GM23338 (cell line): ENCODE measurements at regions not wholly inside any gene's neighbourhood (a gene's known extent, or its start where the extent isn't known, plus 50 kb on each side); places are given as distances from the start of the nearest gene placed in this dataset.

Source experiments
- CREB1 ChIP-seq: fragments of 250-450 bp; sonication (Bioruptor Pico); IDR thresholded peaks from 2 replicates; pipeline ENCODE4 v1.5.0; 2020; ENCODE audit warnings: low read depth, mild to moderate bottlenecking, moderate library complexity
- CTCF ChIP-seq, 2 experiments: fragments of 200-600 bp in 1 of 2; sonication (generic) in 1 of 2; conservative IDR thresholded peaks; 2 replicates each; pipeline versions ENCODE4 v1.5.1 to v1.6.1; 2016 to 2017; ENCODE audit warnings: antibody characterized with exemption in 2 of 2, low read depth in 2 of 2, mild to moderate bottlenecking in 2 of 2, moderate library complexity in 1 of 2
- ETS1 ChIP-seq: IDR thresholded peaks from 2 replicates; pipeline ENCODE4 v1.6.1; 2016; ENCODE audit warnings: antibody characterized with exemption
- JUNB ChIP-seq: IDR thresholded peaks from one replicate; pipeline ENCODE4 v1.6.1; 2016; ENCODE audit warnings: antibody characterized with exemption; ENCODE audit not compliant: unreplicated experiment
- POLR2AphosphoS5 ChIP-seq: IDR thresholded peaks from 2 replicates; pipeline ENCODE4 v1.6.1; 2016; ENCODE audit warnings: antibody characterized with exemption, low read depth
- REST ChIP-seq: IDR thresholded peaks from one replicate; pipeline ENCODE4 v1.6.1; 2018; ENCODE audit warnings: antibody characterized with exemption; ENCODE audit not compliant: unreplicated experiment

- TF ChIP-seq CTCF (conservative IDR thresholded peaks at IDR 0.05; ENCODE audit: low read depth in 2 of 2) (no peak), JUNB (no peak), POLR2AphosphoS5 (no peak), REST (no peak), ETS1 (no peak), CREB1 (CRISPR knock-in tag) (no peak)
Measured at GRCh38 chr3:1661839-1662238, 436.8 kb upstream of the CNTN4 start.
